Stimulated activated naive B cell treated with anti-CD40 and anti-IgM and Interleukin-4, amounts not matched to agents 10 μg/mL and 1 μg/mL and 100 μg/mL, for 72 hours (primary cell): ENCODE measurements at regions not wholly inside any gene's neighbourhood (a gene's known extent, or its start where the extent isn't known, plus 50 kb on each side); places are given as distances from the start of the nearest gene placed in this dataset.
A peak's percentile ranks its signal among the peaks of the same experiment; 100 is the strongest.

Experiments
- ATAC-seq, 2 donors: fragments of 150-1000 bp; cut with Tn5 transposase; replicated peaks; 2 replicates each; pipeline ENCODE4 v1.10.0; 2021; ENCODE audit warnings: moderate library complexity in 1 of 2
- DNase-seq: peaks from one replicate; pipeline ENCODE4 v3.0.0; 2021
- H3K27ac Mint-ChIP-seq: one replicate; pipeline ENCODE4 v1.8.0; 2022; ENCODE audit warnings: mild to moderate bottlenecking, mixed read lengths
- H3K27me3 Mint-ChIP-seq, 2 donors: one replicate each; pipeline ENCODE4 v1.8.0; 2022; ENCODE audit warnings: mixed read lengths in 2 of 2
- H3K36me3 Mint-ChIP-seq, 2 donors: one replicate each; pipeline ENCODE4 v1.8.0; 2022; ENCODE audit warnings: mixed read lengths in 2 of 2, mild to moderate bottlenecking in 1 of 2
- H3K4me1 Mint-ChIP-seq, 2 donors: one replicate each; pipeline ENCODE4 v1.8.0; 2022; ENCODE audit warnings: mixed read lengths in 2 of 2, mild to moderate bottlenecking in 1 of 2
- H3K4me3 Mint-ChIP-seq, 2 donors: one replicate each; pipeline ENCODE4 v1.8.0; 2022; ENCODE audit warnings: mild to moderate bottlenecking in 2 of 2, mixed read lengths in 2 of 2, moderate library complexity in 1 of 2
- H3K9me3 Mint-ChIP-seq, 2 donors: one replicate each; pipeline ENCODE4 v1.8.0; 2022; ENCODE audit warnings: mixed read lengths in 2 of 2, mild to moderate bottlenecking in 1 of 2

DNA sequence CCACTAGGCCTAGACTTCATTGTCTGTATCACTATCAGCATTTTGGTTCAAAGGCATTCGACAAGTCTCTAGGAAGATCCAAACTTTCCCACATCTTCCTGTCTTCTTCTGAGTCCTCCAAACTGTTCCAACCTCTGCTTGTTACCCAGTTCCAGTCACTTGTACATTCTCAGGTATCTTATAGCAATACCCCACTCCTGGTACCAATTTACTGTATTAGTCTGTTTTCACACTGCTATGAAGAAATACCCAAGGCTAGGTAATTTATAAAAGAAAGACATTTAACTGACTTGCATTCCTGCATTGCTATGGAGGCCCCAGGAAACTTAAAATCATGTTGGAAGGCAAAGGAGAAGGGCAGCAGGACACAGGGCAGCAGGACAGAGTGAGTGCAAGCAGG is 293.9 kb downstream of the ARAP2 start:
- Mint-ChIP-seq H3K4me1 (no peaks in the 10 kb centered on the region), H3K36me3 (no peaks in the 10 kb centered on the region), H3K27ac (no peak overlapping the region), H3K4me3 (no peak overlapping the region), H3K9me3 (peaks cover 12 to 19% of the 10 kb centered on the region in 2 donors), H3K27me3 (no peaks in the 10 kb centered on the region)
- DNase-seq (no peak), ATAC-seq (no peak)

- Mint-ChIP-seq H3K4me1 (no peaks in the 10 kb centered on the region), H3K27ac (no peak overlapping the region), H3K9me3 (peaks cover 21 to 27% of the 10 kb centered on the region in 2 donors), H3K4me3 (no peak overlapping the region), H3K27me3 (no peaks in the 10 kb centered on the region), H3K36me3 (peaks cover 0 to 3% of the 10 kb centered on the region in 2 donors)
- DNase-seq, result no peak
- no peak for ATAC-seq
Observed at GRCh38 chr4:35952751-35953150, 291.6 kb downstream of the ARAP2 start.

DNA sequence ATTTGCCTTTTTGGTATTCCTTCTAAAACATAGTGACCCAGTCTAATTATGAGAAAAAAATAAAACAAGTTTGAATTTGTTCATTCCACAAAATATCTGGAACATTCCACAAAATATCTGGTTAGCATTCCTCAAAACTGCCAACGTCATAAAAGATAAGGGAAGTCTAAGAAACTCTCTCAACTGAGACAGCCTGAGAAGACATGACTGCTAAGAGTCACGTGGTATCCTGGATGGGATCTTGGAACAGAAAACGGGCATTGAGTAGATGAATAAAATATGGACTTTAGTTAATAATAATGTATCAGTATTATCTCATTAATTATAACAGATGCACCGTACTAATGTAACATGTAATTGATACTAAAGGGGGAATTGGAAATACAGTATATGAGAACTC is 280.9 kb downstream of the ARAP2 start:
- Mint-ChIP-seq H3K4me3 (no peak overlapping the region), H3K27ac (no peak overlapping the region), H3K36me3 (no peaks in the 10 kb centered on the region), H3K9me3 (peaks cover 0 to 1% of the 10 kb centered on the region in 2 donors), H3K27me3 (peaks cover 0 to 4% of the 10 kb centered on the region in 2 donors), H3K4me1 (no peaks in the 10 kb centered on the region)
- DNase-seq, result no peak
- ATAC-seq, result no peak

DNA sequence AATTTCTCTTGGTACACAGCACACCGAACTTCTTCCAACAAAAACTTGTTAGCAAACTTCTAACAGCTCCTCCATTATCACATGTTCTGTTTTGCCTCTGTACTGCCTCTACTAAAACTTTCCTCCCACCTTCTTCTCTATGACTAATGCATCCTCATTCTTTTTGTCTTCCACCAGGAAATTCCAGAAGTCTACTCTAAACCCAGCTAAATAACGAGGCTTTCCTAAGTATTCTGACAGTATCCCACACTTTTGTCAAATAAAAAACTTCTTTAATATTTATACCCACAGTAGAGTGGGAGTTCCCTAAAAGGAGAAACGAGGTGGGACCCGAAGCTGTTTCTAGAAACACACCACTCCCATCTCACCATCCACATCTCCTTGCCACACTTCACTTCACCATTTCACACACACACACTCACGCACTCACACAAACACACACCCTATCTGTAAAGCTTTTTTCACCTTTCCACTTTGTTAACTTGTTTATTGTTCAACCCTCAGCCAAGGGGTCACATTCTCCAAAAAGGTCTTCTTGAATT is 280.3 kb downstream of the ARAP2 start:
- Mint-ChIP-seq H3K27me3 (peaks cover 0 to 4% of the 10 kb centered on the region in 2 donors), H3K36me3 (no peaks in the 10 kb centered on the region), H3K4me3 (no peak overlapping the region), H3K4me1 (no peaks in the 10 kb centered on the region), H3K27ac (no peak overlapping the region), H3K9me3 (peaks cover 0 to 1% of the 10 kb centered on the region in 2 donors)
- ATAC-seq (no peak), DNase-seq (no peak)

DNA sequence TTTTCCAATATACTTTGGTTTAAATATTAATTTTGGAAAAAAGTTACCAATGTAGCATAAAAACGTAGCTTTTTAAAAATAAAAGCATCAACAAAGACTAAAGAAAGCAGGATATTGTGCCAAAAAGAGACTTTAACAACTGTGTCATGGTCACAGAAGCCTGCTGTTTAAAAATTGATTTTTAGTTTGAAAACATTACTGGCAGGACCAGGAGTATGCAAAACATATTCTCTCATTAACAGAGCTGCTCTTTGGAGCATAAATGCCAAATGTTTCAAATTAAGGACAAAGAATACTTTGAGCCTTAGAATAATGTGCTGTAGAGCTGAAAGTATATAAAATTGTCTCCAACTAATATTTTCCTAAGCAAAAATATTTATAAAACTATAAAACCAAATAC is 279.0 kb downstream of the ARAP2 start:
- H3K36me3 Mint-ChIP-seq, result no peaks in the 10 kb centered on the region
- ATAC-seq (no peak), DNase-seq (no peak)
- H3K9me3 Mint-ChIP-seq, result no peaks in the 10 kb centered on the region
- no peak overlapping the region for H3K27ac Mint-ChIP-seq
- peaks cover 0 to 4% of the 10 kb centered on the region in 2 donors for H3K27me3 Mint-ChIP-seq
- no peak overlapping the region for H3K4me3 Mint-ChIP-seq
- H3K4me1 Mint-ChIP-seq, result no peaks in the 10 kb centered on the region

- H3K4me1 Mint-ChIP-seq, result no peaks in the 10 kb centered on the region
- no peaks in the 10 kb centered on the region for H3K9me3 Mint-ChIP-seq
- no peak overlapping the region for H3K4me3 Mint-ChIP-seq
- DNase-seq (no peak), ATAC-seq (no peak)
- no peak overlapping the region for H3K27ac Mint-ChIP-seq
- H3K36me3 Mint-ChIP-seq, result no peaks in the 10 kb centered on the region
- H3K27me3 Mint-ChIP-seq, result peaks cover 0 to 4% of the 10 kb centered on the region in 2 donors
Observed at GRCh38 chr4:35966566-35966965, 277.7 kb downstream of the ARAP2 start.

DNA sequence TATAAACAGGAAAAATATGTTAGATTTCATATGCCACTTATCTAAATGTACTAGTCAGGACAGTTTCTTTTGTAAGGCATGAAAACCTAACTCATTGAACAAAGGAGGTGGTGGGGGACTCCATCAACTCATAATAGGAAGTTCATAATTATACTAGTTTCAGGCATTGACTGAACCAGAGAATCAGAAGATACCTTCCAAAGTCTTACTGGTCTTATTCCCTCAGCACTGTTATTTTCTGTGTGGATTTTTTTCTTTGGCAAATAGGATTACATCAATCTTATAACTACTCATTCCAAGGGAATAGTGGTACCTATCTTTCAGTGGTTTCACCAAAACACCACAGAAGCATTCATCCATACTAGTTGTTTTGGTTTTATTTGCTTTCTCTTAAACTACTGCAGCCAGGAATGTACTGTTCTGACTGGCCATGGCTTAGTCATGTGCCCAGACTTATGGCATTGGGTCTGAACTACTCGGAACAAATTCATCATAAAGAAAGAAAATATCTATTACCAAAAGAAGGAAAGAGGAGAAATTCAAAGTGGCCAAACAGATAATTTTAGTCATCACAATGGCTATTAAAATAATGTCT is 273.9 kb downstream of the ARAP2 start:
- H3K36me3 Mint-ChIP-seq, result no peaks in the 10 kb centered on the region
- DNase-seq (no peak), ATAC-seq (peak; percentile 42 to 54)
- H3K27me3 Mint-ChIP-seq, result no peaks in the 10 kb centered on the region
- H3K27ac Mint-ChIP-seq, result no peak overlapping the region
- H3K4me1 Mint-ChIP-seq, result peaks cover 0 to 2% of the 10 kb centered on the region in 2 donors
- H3K4me3 Mint-ChIP-seq, result no peak overlapping the region
- H3K9me3 Mint-ChIP-seq, result no peaks in the 10 kb centered on the region

DNA sequence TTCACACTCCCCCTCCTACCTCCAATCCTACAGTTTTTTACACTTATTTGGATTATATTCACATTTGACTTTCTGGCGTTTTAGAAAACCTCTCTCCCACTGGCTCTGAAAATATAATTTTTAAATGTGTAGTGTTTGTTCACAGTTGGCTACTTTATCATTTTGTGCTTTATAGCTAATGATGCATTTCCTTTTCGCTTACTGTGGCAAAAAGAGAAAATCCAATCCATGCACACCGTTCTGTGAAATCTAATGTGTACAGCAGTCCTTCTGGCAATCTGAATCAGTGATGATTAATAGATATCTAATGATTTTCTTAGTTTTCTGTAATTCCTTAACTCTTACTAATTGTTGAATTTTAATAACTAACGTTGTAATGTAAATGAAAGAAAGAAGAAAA is 271.5 kb downstream of the ARAP2 start:
- ATAC-seq (no peak), DNase-seq (no peak)
- H3K9me3 Mint-ChIP-seq, result no peaks in the 10 kb centered on the region
- H3K4me1 Mint-ChIP-seq, result peaks cover 0 to 2% of the 10 kb centered on the region in 2 donors
- H3K27ac Mint-ChIP-seq, result no peak overlapping the region
- H3K27me3 Mint-ChIP-seq, result no peaks in the 10 kb centered on the region
- H3K4me3 Mint-ChIP-seq, result no peak overlapping the region
- peaks cover 0 to 3% of the 10 kb centered on the region in 2 donors for H3K36me3 Mint-ChIP-seq

DNA sequence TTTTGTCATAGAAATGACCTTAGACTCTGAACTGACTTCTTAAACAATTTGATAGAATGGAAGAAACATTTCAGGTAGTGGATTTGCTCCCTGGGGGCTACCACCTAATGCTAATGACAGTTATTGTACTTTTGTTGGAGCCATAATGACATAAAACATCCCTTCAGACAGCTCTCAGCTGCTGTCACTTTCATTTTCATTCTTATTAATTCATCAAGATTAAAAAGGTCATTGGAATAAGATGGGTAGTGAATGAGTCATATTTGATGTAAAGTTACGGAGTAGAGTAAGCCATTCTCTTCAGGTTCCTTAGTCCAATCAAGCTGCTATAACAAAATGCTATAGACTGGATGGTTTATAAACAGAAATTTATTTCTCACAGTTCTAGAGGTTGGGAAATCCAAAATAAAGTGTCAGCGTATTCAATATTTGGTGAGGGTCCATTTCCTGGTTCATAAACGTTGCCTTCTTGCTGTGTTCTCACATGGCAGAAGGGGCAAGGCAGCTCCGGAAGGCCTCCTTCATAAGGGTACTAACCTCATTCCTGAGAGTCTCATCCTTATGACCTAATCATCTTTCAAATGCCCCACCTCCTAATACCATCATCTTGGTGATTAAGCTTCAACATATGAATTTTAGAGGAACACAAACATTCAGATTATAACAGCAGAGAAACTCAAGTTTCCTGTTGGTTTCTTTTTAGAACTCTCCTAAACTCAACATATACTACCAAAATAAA is 268.5 kb downstream of the ARAP2 start:
- ATAC-seq, result peak; percentile 77 to 95

DNA sequence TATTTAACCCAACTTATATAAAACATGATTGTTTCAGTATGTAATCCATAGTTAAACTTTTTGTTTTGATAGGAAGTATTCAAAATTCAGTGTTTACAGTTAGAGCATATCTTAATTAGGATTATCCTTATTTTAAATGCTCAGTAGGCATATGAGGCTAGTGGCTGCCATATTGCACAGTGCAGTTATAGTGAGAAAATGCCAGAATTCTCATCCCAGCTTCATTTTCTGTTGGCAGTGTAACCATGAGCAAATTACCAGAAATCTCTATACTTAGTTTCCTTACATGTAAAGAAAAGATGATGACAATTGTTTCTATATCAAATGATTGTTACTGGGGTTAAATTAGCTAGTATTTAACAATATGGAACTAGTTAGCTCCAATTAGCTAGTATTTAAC is 265.8 kb downstream of the ARAP2 start:
- DNase-seq (no peak), ATAC-seq (no peak)
- Mint-ChIP-seq H3K27ac (no peak overlapping the region), H3K27me3 (no peaks in the 10 kb centered on the region), H3K4me1 (peaks cover 10 to 15% of the 10 kb centered on the region in 2 donors), H3K4me3 (no peak overlapping the region), H3K36me3 (peaks cover 8 to 13% of the 10 kb centered on the region in 2 donors), H3K9me3 (peaks cover 3 to 6% of the 10 kb centered on the region in 2 donors)

More for the DNA sequence above, 268.5 kb downstream of the ARAP2 start:
- Mint-ChIP-seq H3K36me3 (peaks cover 3 to 8% of the 10 kb centered on the region in 2 donors), H3K27ac (no peak overlapping the region), H3K27me3 (no peaks in the 10 kb centered on the region), H3K9me3 (peaks cover 0 to 2% of the 10 kb centered on the region in 2 donors), H3K4me1 (peaks cover 0 to 2% of the 10 kb centered on the region in 2 donors), H3K4me3 (no peak overlapping the region)
- DNase-seq, result no peak

DNA sequence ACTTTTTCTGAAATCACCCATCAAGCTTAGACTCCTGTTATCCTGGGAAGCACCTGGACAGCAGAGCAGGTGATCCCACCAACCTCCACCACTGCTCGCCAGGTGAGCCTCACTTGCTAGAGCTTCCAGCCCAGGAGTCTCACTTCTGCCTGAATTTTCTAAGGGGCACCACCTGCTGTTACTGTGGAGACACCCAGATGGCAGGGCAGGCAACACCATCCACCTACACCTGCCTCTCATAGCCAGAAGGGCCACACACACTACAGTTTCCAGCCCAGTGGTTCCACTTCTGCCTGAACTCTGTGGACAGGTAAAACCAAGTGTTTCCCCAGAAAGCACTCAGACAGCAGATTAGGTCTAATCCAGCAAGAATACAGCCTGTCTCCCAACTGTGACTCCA is 262.0 kb downstream of the ARAP2 start:
- Mint-ChIP-seq H3K27me3 (no peaks in the 10 kb centered on the region), H3K4me3 (no peak overlapping the region), H3K36me3 (peaks cover 8 to 13% of the 10 kb centered on the region in 2 donors), H3K9me3 (peaks cover 3 to 9% of the 10 kb centered on the region in 2 donors), H3K27ac (no peak overlapping the region), H3K4me1 (peaks cover 9 to 15% of the 10 kb centered on the region in 2 donors)
- DNase-seq, result no peak
- ATAC-seq, result peak; percentile 57 to 65

DNA sequence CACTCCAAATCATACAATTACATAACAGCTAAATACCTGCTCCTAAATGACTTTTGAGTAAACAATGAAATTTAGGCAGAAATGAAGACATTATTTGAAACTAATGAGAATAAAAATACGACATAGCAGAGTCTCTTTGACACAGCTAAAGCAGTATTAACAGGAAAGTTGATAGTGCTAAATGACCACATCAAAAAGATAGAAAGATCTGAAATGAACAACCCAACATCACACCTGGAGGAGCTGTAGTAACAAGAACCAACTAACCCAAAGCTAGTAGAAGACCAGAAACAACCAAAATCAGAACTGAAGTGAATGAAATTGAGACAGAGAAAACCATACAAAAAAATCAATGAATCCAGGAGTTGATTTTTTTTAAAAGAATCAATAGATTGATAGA is 257.8 kb downstream of the ARAP2 start:
- H3K27me3 Mint-ChIP-seq, result no peaks in the 10 kb centered on the region
- no peak for DNase-seq
- peaks cover 3 to 5% of the 10 kb centered on the region in 2 donors for H3K36me3 Mint-ChIP-seq
- no peak for ATAC-seq
- H3K4me3 Mint-ChIP-seq, result no peak overlapping the region
- H3K9me3 Mint-ChIP-seq, result peaks cover 6 to 18% of the 10 kb centered on the region in 2 donors
- H3K4me1 Mint-ChIP-seq, result peaks cover 6 to 11% of the 10 kb centered on the region in 2 donors
- H3K27ac Mint-ChIP-seq, result no peak overlapping the region

GRCh38 chr4:35993606-35994005 is 250.7 kb downstream of the ARAP2 start:
- Mint-ChIP-seq H3K4me1 (no peaks in the 10 kb centered on the region), H3K27me3 (no peaks in the 10 kb centered on the region)
- no peak for ATAC-seq

GRCh38 chr4:36000941-36001557 is 243.3 kb downstream of the ARAP2 start:
- H3K27me3 Mint-ChIP-seq, result no peaks in the 10 kb centered on the region
- ATAC-seq (no peak), DNase-seq (no peak)
- H3K4me1 Mint-ChIP-seq, result no peaks in the 10 kb centered on the region
- H3K4me3 Mint-ChIP-seq, result no peak overlapping the region
- peaks cover 7 to 15% of the 10 kb centered on the region in 2 donors for H3K36me3 Mint-ChIP-seq
- H3K27ac Mint-ChIP-seq, result no peak overlapping the region
- peaks cover 0 to 3% of the 10 kb centered on the region in 2 donors for H3K9me3 Mint-ChIP-seq

More at GRCh38 chr4:35993606-35994005, 250.7 kb downstream of the ARAP2 start:
- Mint-ChIP-seq H3K27ac (no peak overlapping the region), H3K36me3 (no peaks in the 10 kb centered on the region), H3K4me3 (no peak overlapping the region), H3K9me3 (peaks cover 3 to 6% of the 10 kb centered on the region in 2 donors)
- no peak for DNase-seq
